NOMO-1 treated with DMSO at 0.1 percent for 48 hours (cell line): ENCODE measurements at regions not wholly inside any gene's neighbourhood (a gene's known extent, or its start where the extent isn't known, plus 50 kb on each side); places are given as distances from the start of the nearest gene placed in this dataset.

Experiments
- DNase-seq: peaks from one replicate; lab custom pipeline; 2025; ENCODE audit not compliant: unreplicated experiment; lab: John Stamatoyannopoulos, UW

DNA sequence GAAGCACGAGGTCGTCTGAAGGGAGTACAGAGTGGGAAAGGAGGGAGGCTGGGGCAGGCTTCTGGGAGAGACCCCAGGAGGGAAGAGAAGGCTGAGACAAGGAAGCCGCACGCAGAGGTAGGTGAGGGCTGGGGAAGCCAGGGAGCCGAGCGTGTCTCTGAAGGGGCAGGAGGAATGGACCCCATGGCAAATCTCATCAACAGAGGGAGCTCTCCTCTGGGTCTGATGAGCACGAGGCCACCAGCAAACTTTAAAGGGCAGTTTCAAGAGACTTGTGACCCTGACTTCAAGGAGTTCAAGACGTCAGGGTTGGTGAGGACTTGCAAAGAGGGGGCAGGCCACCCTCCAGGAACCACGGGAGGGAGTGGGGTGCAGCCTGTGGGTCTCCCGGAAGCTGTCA, 326.2 kb upstream of the IRX2 start:
- no peak for DNase-seq

- DNase-seq, result no peak
These were observed 323.8 kb upstream of the IRX2 start for GRCh38 chr5:3075309-3075708.

- no peak for DNase-seq
These were observed 316.9 kb upstream of the IRX2 start for GRCh38 chr5:3068401-3068800.

DNA sequence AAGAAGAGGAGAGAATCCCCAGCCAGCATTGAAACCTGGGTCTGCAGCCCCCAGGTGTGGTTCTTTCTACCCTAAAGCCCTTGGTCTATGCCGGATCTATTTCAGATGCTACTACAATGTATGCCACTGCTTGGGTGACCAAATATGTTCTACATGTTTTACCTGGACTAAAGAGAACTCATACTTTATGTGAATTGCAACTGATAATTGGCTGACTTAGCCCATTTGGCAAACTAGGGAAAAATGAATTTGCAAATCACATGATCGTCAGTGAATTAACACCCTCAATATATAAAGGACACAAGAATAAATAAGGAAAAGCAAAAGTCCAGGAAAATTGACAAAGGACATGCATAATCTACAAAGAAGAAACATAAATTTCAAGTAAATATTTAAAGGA, 308.8 kb upstream of the IRX2 start:
- DNase-seq, result no peak

- no peak for DNase-seq
These were observed 308.0 kb upstream of the IRX2 start for GRCh38 chr5:3059488-3059887.

DNA sequence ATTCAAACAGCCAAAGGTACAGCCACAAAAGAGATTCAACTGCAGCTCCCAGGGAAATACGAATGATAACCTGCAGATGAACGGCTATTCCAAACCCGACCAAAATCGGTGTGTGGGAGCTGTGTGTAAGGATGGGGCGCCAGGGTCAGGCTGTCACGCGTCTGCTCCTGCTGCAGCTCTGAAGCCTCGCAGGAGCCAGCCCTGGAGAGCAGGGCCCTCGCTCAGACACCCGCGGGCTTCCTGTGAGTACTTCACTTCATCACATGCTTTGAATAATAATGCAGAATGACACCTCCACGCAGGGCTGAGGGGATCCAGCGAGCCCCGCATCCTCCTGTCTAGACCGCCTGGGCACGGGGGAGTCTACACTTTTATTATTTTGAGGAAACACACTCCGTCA, 307.5 kb upstream of the IRX2 start:
- no peak for DNase-seq

- DNase-seq, result no peak
These were observed 305.4 kb upstream of the IRX2 start for GRCh38 chr5:3056866-3057265.

DNA sequence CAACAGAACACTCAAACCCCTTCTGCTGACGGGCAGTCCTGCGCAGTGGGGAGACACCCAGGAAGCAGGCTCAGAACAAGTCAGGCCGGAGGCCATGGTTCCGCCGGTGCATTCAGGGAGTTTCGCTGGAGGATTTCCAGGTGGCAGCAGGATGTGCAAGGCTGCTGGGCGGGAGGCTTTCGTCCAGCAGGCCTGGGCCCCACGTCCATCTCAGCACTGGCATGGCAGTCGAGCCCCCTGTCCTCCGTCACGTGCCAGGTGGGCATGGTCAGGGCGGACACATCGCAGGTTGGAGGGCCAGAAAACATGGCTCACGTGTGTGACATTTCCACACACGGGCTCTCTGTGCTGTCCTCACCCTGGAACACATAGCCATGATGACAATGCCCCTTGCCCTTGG, 299.9 kb upstream of the IRX2 start:
- DNase-seq, result no peak

- DNase-seq, result no peak
These were observed 299.4 kb upstream of the IRX2 start for GRCh38 chr5:3050863-3051262.

GRCh38 chr5:3049261-3049660, 297.8 kb upstream of the IRX2 start:
- DNase-seq, result no peak

- no peak for DNase-seq
These were observed 295.8 kb upstream of the IRX2 start for GRCh38 chr5:3047212-3047774.

- DNase-seq, result no peak
These were observed 292.1 kb upstream of the IRX2 start for GRCh38 chr5:3043600-3043999.

- DNase-seq, result no peak
These were observed 289.5 kb upstream of the IRX2 start for GRCh38 chr5:3041001-3041400.

- no peak for DNase-seq
These were observed 284.7 kb upstream of the IRX2 start for GRCh38 chr5:3036041-3036788.

GRCh38 chr5:3035452-3035851, 284.0 kb upstream of the IRX2 start:
- DNase-seq, result no peak

- DNase-seq, result no peak
These were observed 283.4 kb upstream of the IRX2 start for GRCh38 chr5:3034881-3035280.

DNA sequence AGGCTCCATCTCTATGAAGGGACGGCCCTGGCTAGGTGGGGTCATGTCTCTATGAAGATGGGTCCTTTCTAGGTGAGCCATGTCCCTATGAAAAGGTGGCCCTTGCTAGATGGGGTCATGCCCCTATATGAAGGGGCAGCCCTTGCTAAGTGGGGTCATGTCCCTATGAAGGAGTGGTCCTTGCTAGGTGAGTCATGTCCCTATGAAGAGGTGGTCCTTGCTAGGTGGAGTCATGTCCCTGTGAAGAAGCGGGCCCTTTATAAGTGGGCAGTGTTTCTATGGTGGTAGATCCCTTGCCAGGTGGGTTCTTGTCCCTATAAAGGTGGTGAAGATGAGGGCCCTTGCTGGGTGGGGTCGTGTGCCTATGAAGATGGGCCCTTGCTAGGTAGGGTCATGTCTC, 283.0 kb upstream of the IRX2 start:
- DNase-seq, result no peak

GRCh38 chr5:3033033-3033755, 281.7 kb upstream of the IRX2 start:
- DNase-seq, result no peak

- DNase-seq, result no peak
These were observed 281.0 kb upstream of the IRX2 start for GRCh38 chr5:3032513-3032912.

GRCh38 chr5:3031733-3032378, 280.4 kb upstream of the IRX2 start:
- DNase-seq, result no peak

- DNase-seq, result no peak
These were observed 279.2 kb upstream of the IRX2 start for GRCh38 chr5:3030511-3031165.
